HG03442 (cell line): ENCODE measurements at regions not wholly inside any gene's neighbourhood (a gene's known extent, or its start where the extent isn't known, plus 50 kb on each side); places are given as distances from the start of the nearest gene placed in this dataset.

Experiments used
- ATAC-seq: cut with Tn5 transposase; IDR thresholded peaks from one replicate; pipeline ENCODE4 v1.9.1; 2021; ENCODE audit warnings: mild to moderate bottlenecking, moderate library complexity; ENCODE audit not compliant: unreplicated experiment

GRCh38 chr20:43804781-43805180, 78.0 kb upstream of the GTSF1L start:
- no peak for ATAC-seq

- no peak for ATAC-seq
Observed at GRCh38 chr20:43803276-43803675, 76.5 kb upstream of the GTSF1L start.

GRCh38 chr20:43800186-43800585, 73.4 kb upstream of the GTSF1L start:
- no peak for ATAC-seq

- no peak for ATAC-seq
Observed at GRCh38 chr20:43799741-43800140, 72.9 kb upstream of the GTSF1L start.

GRCh38 chr20:43799150-43799711, 72.4 kb upstream of the GTSF1L start:
- ATAC-seq: no peak

GRCh38 chr20:43798291-43799149, 71.7 kb upstream of the GTSF1L start:
- ATAC-seq: no peak

GRCh38 chr20:43794326-43794725, 67.5 kb upstream of the GTSF1L start:
- no peak for ATAC-seq

- ATAC-seq: peak; percentile 70
Observed at GRCh38 chr20:43789593-43789992, 62.8 kb upstream of the GTSF1L start.

- ATAC-seq: peak; percentile 75
Observed at GRCh38 chr20:43787937-43788336, 61.1 kb upstream of the GTSF1L start.

- no peak for ATAC-seq
Observed at GRCh38 chr20:43786885-43787284, 60.1 kb upstream of the GTSF1L start.

GRCh38 chr20:43781215-43781614, 54.4 kb upstream of the GTSF1L start:
- ATAC-seq: no peak

- ATAC-seq: no peak
Observed at GRCh38 chr20:43778375-43778774, 51.6 kb upstream of the GTSF1L start.

- no peak for ATAC-seq
Observed at GRCh38 chr20:43776691-43777090, 49.9 kb upstream of the GTSF1L start.
